OCI-LY3 (cell line): ENCODE measurements at regions not wholly inside any gene's neighbourhood (a gene's known extent, or its start where the extent isn't known, plus 50 kb on each side); places are given as distances from the start of the nearest gene placed in this dataset.

Experiments used
- EZH2phosphoT487 ChIP-seq: fragments of 200-600 bp; shearing (Covaris generic); IDR thresholded peaks from 2 replicates; pipeline ENCODE4 v1.6.1; 2018; ENCODE audit warnings: antibody characterized with exemption, mixed run types, low read depth
- TF ChIP-seq, protein P1 (sequence below): fragments of 200-600, 300-600 bp; sonication (generic); IDR thresholded peaks from 2 replicates; pipeline ENCODE4 v1.5.1; 2014; ENCODE audit warnings: antibody characterized with exemption, low read length, low read depth

DNA sequence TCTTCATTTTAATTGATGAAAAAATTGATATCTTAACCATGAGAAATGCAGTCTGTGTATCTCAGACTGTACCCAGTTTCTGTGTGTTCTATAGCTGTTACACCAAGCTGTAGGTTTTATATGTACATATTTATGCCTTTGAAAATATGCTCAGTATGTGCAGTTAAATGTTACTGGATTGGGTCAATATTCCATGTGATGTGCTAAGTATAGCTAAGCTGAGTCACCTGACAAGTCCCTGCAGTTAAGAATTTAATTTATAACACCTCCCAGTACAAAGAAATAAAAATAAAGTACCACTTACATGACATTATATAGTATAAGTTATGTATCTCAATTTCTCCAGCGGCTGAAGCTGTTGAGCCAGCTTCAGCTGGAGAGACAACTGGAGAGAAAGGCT lies 984.0 kb downstream of the GALC start:
- TF ChIP-seq EZH2phosphoT487 = no peak
- TF ChIP-seq, protein P1, sequence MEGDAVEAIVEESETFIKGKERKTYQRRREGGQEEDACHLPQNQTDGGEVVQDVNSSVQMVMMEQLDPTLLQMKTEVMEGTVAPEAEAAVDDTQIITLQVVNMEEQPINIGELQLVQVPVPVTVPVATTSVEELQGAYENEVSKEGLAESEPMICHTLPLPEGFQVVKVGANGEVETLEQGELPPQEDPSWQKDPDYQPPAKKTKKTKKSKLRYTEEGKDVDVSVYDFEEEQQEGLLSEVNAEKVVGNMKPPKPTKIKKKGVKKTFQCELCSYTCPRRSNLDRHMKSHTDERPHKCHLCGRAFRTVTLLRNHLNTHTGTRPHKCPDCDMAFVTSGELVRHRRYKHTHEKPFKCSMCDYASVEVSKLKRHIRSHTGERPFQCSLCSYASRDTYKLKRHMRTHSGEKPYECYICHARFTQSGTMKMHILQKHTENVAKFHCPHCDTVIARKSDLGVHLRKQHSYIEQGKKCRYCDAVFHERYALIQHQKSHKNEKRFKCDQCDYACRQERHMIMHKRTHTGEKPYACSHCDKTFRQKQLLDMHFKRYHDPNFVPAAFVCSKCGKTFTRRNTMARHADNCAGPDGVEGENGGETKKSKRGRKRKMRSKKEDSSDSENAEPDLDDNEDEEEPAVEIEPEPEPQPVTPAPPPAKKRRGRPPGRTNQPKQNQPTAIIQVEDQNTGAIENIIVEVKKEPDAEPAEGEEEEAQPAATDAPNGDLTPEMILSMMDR = no peak
